NCI-H2196 (cell line): ENCODE measurements at regions not wholly inside any gene's neighbourhood (a gene's known extent, or its start where the extent isn't known, plus 50 kb on each side); places are given as distances from the start of the nearest gene placed in this dataset.

Experiments
- DNase-seq: peaks from one replicate; lab custom pipeline; 2025; ENCODE audit not compliant: unreplicated experiment; lab: John Stamatoyannopoulos, UW

- no peak for DNase-seq
These were observed 54.9 kb upstream of the NXPH1 start for GRCh38 chr7:8378349-8379019.

DNA sequence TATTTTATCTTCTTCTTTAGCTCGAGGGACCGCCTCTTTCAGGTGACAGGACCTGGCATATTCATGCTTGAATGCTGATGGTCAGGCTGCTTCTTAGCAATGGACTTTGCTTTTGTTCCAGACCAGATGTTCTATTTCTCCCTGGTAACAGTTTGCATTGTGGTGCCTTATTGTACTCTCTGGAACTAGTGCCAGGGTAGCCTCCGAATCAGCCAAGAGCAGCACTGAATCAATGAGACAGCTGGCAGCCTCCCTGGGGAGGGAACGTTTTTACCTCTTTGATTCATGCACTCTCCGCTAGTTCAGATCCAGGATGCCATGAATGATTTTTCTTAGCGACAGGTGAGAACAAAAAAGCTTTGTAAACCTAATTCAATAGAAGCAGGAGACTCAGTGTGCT, 54.1 kb upstream of the NXPH1 start:
- peak; percentile 43 for DNase-seq

DNA sequence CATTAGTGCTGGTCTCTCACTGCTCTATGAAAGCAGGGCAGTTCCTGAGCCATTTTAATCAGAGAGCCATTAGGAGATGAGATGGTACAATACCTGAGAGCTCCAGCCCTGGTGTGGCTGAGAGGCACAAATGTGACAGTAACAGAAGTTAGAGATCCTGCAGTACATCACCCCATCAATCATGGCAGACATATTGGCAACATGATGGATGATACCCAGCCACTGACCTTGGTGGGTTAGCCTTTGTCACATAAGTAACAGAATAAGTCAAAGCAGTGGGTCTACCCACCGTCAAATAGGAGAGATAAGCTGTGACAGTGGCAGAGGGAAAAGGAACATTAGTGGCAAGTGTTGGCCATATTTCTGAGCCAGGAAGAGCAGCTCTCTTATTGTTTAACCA, 53.3 kb upstream of the NXPH1 start:
- DNase-seq = no peak

DNA sequence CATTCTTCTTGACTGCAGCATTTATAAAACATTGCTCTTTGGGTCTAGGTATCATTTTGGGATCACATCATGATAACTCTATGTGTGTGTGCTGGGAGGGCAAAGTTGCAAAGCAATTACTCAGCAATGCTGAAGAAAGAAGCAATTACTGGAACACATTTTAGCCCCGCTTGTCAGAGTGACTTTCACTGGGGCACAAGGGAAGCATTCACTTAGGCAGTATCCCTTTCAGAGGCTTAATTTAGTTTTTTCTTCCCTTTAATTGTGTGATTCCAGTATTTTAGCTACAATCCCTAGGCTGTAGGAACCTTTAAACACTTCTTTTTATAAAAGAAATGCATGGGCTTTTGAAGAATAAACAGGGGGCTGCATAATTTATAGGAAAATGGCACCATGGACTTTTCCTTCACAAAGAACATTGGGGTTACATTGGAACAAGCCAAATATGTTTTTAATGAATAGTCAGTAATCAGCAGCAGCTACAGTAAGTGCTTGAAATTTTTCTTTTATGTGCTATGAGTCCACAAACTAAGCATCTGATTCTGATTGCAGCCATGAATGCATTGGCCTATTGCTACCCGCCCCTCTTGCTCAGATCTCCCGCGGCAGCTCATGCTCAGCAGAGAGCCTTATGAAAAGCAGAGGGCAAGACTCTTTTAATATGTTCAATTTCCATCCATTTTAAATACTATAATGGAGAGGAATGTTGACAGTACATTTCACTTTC, 51.2 kb upstream of the NXPH1 start:
- no peak for DNase-seq
